ENCODE measurements at regions not wholly inside any gene's neighbourhood (a gene's known extent, or its start where the extent isn't known, plus 50 kb on each side); places are given as distances from the start of the nearest gene placed in this dataset.

DNA sequence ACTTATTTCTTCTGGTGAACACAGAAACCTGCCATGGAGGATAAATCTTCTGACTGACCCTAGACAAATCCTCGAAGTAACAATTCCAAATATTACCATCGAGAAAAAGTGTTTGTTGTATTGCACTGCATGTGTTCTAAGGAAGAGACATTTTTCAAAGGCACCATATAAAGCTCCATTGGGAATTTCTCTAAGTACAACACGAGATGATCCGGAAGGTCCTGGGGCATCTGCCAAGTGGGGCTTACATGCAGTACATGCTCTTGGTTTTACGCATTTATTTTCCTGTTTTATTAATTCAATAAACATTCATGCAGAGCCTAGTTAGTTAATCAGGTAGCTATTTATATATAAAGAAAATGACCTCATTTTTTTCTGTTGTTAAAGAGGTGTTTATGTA lies 692.0 kb upstream of the IGFBP3 start:
- peaks cover 4% of the 10 kb centered on the region for H3K4me1 Mint-ChIP-seq (ENCODE audit: insufficient read depth, unreplicated experiment)
- no peaks in the 10 kb centered on the region for H3K27me3 Mint-ChIP-seq (ENCODE audit: insufficient read depth, unreplicated experiment)

DNA sequence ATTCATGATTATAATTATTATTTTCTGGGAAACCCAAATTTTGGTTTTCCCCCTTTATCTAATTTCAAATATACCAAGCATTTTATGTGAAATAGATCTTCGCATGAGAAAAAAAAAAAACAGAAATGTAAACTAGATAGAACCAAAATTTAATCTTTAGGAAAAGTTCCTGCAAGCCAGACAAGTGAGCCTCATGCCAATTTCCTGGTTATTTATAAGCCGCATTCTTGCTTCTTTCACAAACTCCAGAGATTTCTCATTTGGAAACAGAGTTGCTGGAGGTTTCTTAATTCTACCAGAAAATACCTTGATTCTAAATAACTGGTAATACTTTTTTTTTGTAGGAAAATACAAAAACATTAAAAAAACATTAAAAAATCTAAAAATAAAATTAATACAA lies 690.4 kb upstream of the IGFBP3 start:
- Mint-ChIP-seq H3K27ac (ENCODE audit: low read depth, unreplicated experiment) (no peak overlapping the region), H3K4me3 (ENCODE audit: unreplicated experiment) (no peak overlapping the region), H3K27me3 (ENCODE audit: insufficient read depth, unreplicated experiment) (no peaks in the 10 kb centered on the region), H3K4me1 (ENCODE audit: insufficient read depth, unreplicated experiment) (no peaks in the 10 kb centered on the region), H3K9me3 (ENCODE audit: unreplicated experiment) (no peaks in the 10 kb centered on the region), H3K36me3 (ENCODE audit: insufficient read depth, unreplicated experiment) (no peaks in the 10 kb centered on the region)
- BruUV-seq (replicated peaks): no TSS peak
- DNase-seq (ENCODE audit: unreplicated experiment): no peak
- TF ChIP-seq, protein P1, sequence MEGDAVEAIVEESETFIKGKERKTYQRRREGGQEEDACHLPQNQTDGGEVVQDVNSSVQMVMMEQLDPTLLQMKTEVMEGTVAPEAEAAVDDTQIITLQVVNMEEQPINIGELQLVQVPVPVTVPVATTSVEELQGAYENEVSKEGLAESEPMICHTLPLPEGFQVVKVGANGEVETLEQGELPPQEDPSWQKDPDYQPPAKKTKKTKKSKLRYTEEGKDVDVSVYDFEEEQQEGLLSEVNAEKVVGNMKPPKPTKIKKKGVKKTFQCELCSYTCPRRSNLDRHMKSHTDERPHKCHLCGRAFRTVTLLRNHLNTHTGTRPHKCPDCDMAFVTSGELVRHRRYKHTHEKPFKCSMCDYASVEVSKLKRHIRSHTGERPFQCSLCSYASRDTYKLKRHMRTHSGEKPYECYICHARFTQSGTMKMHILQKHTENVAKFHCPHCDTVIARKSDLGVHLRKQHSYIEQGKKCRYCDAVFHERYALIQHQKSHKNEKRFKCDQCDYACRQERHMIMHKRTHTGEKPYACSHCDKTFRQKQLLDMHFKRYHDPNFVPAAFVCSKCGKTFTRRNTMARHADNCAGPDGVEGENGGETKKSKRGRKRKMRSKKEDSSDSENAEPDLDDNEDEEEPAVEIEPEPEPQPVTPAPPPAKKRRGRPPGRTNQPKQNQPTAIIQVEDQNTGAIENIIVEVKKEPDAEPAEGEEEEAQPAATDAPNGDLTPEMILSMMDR (IDR thresholded peaks at IDR 0.05; ENCODE audit: unreplicated experiment): no peak
- POLR2A ChIA-PET: no interaction called here
- CTCF ChIA-PET: no interaction called here
- intact Hi-C loops (cut with micrococcal nuclease): no loop called here

More for the DNA sequence above, 692.0 kb upstream of the IGFBP3 start:
- BruUV-seq (replicated peaks): no TSS peak
- CTCF ChIA-PET: no interaction called here
- intact Hi-C loops (cut with micrococcal nuclease): no loop called here
- Mint-ChIP-seq H3K9me3 (ENCODE audit: unreplicated experiment) (no peaks in the 10 kb centered on the region), H3K27ac (ENCODE audit: low read depth, unreplicated experiment) (no peak overlapping the region), H3K36me3 (ENCODE audit: insufficient read depth, unreplicated experiment) (no peaks in the 10 kb centered on the region), H3K4me3 (ENCODE audit: unreplicated experiment) (no peak overlapping the region)
- POLR2A ChIA-PET: interaction anchor here (0.6 kb wide), 2 partner anchors 80 to 225 kb away, joined by 3 read pairs; no protein-coding TSS in a partner anchor
- TF ChIP-seq, protein P1 (IDR thresholded peaks at IDR 0.05; ENCODE audit: unreplicated experiment): no peak
- no peak for DNase-seq (ENCODE audit: unreplicated experiment)

DNA sequence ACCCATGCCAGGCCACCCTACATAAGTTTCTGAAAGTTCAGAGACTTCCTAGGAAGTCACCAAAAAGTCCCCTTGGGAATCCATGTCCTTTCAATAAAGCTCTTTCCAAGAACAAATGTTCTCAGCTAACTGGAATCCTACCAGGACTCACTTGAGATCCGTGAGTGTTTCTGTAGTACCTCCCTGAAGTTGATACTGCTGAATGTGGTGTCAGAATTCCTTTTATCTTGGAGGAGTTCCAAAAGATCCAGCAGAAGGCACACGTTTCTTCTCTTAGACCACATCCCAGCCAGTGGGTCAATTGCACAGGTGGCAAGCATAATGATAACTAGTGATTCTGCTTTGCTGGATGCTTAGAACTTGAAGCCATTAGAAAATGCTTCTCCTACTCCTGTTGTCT lies 689.7 kb upstream of the IGFBP3 start:
- intact Hi-C loops (cut with micrococcal nuclease): no loop called here
- no TSS peak for BruUV-seq (replicated peaks)
- TF ChIP-seq, protein P1 (IDR thresholded peaks at IDR 0.05; ENCODE audit: unreplicated experiment): no peak

DNA sequence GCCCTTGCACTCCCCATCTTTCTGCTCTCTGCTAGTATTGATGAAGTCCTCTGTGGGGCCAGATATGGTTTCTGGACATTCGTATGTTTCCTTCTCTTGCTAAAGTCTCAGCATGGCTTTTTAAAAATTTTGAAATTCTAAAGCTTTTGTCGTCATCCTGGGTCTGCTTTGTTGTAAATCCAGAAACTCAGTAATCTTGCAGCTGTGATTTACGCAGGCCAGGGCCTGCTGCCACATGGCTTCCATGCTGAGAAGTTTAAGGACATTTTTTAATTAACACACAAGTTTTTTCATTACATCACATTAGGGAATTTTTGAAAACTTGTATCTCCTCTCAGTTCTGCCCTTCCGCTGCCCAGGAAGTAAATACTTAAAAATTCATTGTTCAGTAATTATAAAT lies 686.1 kb upstream of the IGFBP3 start:
- TF ChIP-seq, protein P1 (IDR thresholded peaks at IDR 0.05; ENCODE audit: unreplicated experiment): no peak
- BruUV-seq (replicated peaks): no TSS peak
- intact Hi-C loops (cut with micrococcal nuclease): no loop called here
- Mint-ChIP-seq H3K4me3 (ENCODE audit: unreplicated experiment) (no peak overlapping the region), H3K27me3 (ENCODE audit: insufficient read depth, unreplicated experiment) (no peaks in the 10 kb centered on the region), H3K27ac (ENCODE audit: low read depth, unreplicated experiment) (no peak overlapping the region), H3K36me3 (ENCODE audit: insufficient read depth, unreplicated experiment) (no peaks in the 10 kb centered on the region), H3K9me3 (ENCODE audit: unreplicated experiment) (no peaks in the 10 kb centered on the region), H3K4me1 (ENCODE audit: insufficient read depth, unreplicated experiment) (no peaks in the 10 kb centered on the region)
- no peak for DNase-seq (ENCODE audit: unreplicated experiment)
- ChIA-PET POLR2A (no interaction called here), CTCF (no interaction called here)

More for the DNA sequence above, 689.7 kb upstream of the IGFBP3 start:
- Mint-ChIP-seq H3K27ac (ENCODE audit: low read depth, unreplicated experiment) (no peak overlapping the region), H3K36me3 (ENCODE audit: insufficient read depth, unreplicated experiment) (no peaks in the 10 kb centered on the region), H3K4me3 (ENCODE audit: unreplicated experiment) (no peak overlapping the region), H3K9me3 (ENCODE audit: unreplicated experiment) (no peaks in the 10 kb centered on the region), H3K4me1 (ENCODE audit: insufficient read depth, unreplicated experiment) (no peaks in the 10 kb centered on the region), H3K27me3 (ENCODE audit: insufficient read depth, unreplicated experiment) (no peaks in the 10 kb centered on the region)
- POLR2A ChIA-PET: no interaction called here
- CTCF ChIA-PET: no interaction called here
- DNase-seq (ENCODE audit: unreplicated experiment): no peak
